SW480 (cell line): ENCODE measurements at regions not wholly inside any gene's neighbourhood (a gene's known extent, or its start where the extent isn't known, plus 50 kb on each side); places are given as distances from the start of the nearest gene placed in this dataset.

ENCODE experiments used
- DNase-seq: peaks from one replicate; pipeline ENCODE4 v3.0.0-alpha.2; 2016; ENCODE audit warnings: low spot score

DNA sequence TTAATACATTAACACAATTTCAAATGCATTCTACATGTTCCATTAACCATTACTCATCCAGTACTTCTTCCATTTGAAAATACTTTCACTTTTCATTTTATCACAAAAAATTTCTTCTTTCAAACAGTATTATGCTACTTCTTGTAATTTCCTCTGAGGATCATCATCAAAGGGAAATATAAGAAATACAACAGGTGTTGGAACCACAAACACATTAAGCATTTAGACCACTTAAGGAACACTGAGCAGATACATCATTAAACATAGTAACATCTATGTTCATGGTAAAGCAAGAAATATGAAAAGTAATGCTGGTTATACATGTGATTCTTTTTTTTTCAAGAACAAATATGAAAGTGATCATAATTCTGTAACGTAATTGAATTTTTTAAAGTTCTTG is 2207.0 kb downstream of the ARAP2 start:
- no peak for DNase-seq

DNA sequence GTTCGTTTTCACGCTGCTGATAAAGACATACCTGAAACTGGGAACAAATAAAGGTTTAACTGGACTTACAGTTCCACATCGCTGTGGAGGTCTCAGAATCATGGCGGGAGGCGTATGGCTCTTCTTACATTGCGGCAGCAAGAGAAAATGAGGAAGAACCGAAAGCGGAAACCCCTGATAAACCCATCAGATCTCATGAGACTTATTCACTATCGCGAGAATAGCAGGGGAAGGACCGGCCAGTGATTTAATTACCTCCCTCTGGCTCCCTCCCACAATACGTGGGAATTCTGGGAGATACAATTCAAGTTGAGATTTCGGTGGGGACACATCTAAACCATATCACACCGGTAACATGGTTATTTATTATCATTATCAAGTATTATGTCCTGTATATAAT is 2204.5 kb downstream of the ARAP2 start:
- DNase-seq: no peak

DNA sequence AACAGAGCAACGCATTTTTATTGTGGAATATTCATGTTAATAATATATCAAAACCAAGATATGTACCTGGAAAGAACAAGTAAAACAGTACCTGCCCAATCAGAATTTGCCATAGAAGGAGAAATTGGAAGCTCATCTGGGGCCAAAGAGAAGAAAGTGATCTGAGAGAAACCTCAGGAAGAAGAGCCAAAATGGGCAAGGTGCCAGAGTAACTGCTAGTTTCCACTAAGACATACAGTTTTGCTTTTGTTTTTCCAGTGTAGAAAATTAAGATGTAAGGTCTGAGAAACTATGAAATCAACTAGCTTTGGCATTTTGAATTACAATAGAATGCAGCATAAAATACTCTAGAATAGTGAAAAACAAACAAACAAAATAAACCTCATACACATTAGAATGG is 2201.2 kb downstream of the ARAP2 start:
- no peak for DNase-seq

DNA sequence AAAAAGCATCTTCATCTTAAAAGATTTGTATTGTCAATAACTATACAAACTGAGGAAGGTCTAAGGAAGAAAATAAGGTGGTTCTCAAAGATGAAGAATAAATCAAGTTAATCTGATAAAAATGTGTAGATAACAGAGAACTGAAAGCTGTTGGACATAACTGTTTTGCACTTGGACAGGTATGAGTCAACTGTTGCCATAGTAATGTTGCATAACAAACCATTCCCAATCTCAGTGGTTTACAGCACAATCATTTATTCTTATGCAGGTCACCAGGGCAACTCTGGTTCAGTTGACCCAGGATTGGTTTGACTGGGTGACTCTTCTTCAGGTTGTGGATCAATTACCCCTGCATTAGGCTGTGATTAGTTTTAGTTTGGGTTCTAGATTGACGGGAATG is 2197.7 kb downstream of the ARAP2 start:
- DNase-seq: peak; percentile 15

DNA sequence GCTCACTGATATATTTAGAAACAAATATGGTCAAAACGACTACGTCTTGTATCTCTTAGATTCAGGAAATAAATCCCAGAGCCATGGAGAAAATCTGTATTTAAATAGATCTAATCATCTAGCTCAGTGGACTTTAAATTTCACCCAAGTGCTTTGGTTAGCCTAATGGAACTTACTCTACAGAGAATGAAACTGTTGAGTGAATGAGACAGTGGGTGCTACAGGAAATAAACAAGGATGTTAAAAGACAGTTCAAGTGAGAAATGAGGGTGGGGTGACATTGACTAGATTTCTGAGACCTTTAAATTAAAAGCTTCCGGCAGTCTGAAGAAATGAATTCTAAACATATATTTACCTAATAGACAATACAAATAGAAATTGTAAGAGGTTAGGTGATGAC is 2197.0 kb downstream of the ARAP2 start:
- DNase-seq: no peak

DNA sequence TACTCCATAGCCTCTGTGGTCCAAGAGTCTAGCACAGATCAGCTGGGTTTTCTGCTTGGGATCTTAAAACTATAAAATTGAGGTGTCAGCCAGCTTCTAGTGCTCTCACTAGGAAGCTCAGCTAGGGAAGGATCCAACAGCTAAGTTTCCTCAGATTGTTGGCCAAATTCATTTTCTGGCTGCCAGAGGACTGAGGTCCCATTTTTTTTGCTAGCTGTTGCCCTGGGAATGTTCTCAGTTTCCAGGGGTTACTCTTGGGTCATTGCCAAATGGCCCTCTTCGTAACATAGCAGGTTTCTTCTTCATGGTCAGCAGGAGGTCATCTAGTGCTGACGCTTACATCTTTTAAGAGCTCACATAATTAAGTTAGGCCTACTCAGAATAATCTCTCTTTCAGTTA is 2178.2 kb downstream of the ARAP2 start:
- DNase-seq: no peak

DNA sequence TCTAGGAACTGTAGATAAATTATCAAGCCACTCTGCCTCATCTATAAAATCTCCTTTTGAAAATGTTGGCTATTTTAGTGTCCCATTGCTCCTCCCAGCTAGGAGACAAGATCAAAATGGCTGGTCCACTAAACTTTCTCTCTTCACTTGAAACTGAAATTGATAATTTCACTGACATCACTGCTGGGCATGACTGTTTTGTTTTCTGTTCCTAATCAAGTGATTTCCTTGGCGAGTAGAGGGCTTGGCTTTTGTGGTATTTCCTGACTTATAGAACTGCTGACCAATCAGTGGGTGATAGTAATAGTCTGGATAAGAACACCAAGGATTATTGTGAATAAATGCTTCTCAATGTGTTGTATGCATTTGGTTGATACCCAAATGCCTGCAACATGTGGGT is 2152.9 kb downstream of the ARAP2 start:
- no peak for DNase-seq

DNA sequence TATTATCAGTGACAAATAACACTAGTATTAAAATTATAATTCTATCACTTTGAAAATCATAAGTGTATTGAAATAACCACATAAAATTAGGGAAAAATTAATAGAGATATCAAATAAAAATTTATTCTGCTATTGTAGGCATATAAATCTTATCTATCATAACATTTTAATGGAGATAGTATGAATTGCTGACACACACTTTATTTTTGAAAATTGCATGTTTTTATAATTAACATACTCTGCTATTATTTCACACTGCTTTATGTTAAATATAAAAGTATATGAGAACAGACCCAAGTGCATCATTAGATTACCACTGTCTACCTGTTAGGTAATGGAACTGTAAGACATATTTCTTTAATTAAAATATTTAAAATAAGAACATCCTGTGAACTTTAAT is 2150.2 kb downstream of the ARAP2 start:
- no peak for DNase-seq

DNA sequence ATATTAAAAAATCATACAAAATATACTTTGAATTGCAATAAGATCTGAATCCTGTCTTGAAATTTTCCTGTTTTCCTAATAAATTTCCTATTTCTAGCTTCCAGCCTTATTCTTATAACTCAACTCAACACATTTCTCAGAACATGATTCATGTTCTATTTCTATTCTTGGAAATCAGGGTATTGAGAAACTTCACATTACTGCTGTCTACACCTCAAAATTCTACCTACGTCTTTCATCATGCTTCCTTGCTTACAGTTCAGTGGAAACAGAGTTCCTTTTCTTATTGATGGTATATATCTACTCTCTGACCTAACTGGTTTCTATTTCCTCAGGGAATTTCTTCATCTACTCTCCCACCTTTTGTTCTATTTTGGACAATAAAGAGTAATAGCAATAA is 2139.0 kb downstream of the ARAP2 start:
- DNase-seq: no peak

DNA sequence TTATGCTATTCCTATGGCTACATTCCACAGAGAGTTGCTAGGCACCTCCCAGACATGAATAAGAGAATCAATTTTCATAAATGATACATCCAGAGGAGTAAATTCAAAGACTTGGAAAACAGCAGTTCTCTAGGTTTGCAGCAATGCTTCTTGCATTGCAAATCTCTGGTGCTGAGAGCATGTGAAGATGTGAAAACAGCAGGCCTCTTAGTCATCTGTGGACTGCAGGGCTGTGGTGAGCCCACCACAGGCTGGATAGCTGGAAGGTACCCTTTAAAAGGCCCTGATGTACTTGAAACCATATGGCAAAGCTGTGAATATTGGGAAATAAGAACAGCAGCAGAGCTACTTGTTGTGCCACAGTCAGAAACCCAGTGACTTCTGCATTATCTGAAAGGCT is 2135.9 kb downstream of the ARAP2 start:
- no peak for DNase-seq

DNA sequence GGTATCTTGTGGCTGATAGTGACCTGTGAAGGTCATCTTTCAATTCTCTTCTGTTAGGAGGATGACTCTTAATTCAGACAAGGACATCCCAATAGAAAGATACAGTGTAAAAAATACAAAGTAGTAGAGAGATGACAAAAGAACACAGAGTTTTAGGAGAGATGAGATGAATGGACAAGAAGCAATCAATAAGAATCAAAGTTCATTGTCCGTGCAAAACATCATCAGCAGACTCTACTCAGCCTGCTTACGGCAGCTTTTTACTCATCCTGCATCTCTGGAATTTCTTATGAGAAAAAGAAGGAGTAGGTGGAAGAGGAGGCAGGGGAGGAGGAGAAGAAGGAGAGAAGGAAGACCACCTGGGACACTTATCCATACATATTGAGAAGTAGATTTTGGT is 2131.7 kb downstream of the ARAP2 start:
- no peak for DNase-seq

DNA sequence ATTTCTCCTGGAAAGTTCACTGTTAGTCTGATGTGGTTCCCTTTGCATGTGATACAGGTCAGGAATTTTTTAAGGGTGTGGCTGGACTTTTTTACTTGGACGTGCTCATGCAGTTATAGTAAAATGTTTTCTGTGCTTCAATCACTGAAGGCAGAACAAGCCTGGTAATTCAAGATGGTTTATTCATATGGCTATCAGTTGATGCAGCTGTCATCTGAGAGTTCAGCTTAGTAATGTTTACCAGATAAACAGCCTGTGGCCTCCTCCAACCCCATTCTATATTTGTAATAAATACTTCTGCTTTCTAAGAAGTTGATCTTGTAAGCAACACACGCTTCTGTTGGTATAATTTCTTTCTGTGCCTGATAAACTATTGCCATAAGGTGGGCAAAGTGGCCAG is 2105.9 kb downstream of the ARAP2 start:
- no peak for DNase-seq

DNA sequence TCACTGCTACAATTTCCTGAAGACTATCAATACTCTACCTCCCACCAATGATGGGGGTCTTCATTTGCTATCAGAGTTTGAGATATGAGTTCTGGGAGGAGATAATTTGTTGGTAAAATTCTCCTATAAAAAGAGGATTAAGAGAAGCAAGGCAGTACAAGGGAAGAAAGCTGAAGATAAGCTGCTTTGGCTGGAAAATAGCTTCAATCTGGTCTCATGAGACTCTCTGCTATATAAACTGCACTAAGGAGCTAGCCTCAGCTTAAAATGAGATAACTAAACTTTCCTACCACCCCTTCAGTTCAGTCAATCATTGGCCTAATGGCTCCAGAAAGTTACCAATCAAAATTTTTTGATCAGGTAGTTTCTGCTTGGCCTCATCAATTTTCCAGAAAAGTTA is 2105.0 kb downstream of the ARAP2 start:
- DNase-seq: no peak

DNA sequence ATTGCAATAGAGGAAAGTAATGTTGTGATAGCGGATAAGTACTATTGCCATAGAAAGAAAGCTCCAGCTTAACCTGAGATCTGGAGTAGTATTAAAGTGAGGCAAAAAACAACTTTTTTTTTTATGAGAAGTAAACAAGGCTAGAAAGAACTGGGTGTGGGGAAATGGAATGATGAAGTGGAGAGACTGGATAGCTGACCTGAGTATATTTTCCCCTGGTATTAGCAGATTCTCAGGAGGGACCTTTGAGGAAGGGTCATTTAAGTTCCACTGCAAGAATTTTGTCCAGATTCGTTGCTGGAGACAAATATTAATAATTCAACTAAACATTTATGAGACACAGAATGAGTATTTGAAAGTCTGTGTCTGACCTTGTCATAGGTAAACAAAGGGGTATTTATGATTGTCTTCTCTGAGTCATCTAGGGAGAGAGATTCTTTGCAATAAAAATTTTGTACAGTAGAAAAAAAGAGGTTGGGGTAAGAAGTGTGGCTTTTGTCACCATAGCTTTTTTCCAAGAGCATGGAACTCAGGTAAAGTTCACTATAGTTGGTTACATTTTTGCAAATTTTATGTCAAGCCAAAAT is 2095.9 kb downstream of the ARAP2 start:
- peak; percentile 2 for DNase-seq

DNA sequence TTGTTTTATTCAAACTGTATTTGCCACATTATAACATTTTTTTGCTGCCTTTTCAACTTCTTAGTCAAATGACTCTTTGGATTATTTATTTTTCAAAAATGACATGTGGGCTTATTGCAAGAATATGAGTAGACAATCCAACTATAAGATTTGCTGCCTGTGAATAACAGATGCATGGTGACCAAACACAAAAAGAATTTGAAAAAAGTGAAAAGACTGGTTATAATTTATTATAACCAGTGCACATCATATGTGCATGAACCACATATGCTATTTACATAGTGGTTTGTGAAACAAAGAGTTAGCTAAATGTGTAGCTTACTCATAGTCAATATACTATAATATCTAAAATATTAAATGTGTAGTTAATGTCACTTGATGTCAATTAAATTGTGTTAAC is 2086.8 kb downstream of the ARAP2 start:
- DNase-seq: no peak

DNA sequence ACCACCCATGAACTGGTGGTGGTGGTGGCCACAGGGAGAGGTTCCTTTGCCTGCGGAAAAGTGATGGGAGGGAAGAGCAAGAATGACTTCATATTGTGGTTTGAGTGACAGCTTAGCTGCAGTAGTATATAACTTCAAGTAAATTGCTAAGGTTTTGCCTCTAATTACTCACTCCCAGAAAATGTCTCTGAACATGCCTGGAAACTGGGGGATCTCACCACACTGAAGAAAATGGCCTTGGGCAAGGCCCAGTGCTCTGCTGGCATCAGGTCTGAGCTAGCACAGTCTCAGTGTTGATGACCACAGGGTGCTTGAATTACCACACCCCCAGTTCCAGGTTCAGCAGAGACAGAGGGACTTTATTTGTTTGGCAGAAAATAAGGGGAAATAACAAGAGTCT is 2085.4 kb downstream of the ARAP2 start:
- DNase-seq: no peak

DNA sequence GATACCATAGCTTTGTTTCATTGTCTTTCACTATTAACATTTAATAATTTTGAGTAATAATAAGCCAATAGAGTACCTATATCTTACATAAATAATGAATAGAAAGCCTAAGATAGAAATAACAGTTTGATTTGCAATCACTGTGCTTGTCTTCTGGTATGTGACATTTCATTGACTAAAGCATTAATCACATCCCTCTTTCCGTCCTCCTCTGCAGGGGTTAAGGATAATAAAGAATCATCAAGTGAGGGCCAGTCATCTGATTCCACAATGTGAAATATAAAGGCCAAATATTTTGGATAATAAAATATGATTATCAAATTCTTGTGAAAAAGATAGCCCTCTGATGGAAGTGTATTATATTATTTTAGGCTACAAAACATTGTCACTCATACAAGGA is 2073.4 kb downstream of the ARAP2 start:
- no peak for DNase-seq

DNA sequence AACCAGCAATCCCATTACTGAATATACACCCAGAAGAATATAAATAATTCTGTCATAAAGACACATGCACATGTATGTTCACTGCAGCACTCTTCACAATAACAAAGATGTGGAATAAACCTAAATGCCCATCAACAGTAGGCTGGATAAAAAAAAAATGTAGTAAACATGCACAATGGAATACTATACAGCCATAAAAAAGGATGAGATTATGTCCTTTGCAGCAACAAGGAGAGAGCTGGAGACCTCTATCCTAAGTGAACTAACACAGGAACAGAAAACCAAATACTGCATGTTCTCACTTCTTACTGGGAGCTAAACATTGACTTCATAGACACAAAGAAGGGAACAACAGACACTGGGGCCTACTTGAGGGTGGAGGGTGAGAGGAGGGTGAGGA is 2067.7 kb downstream of the ARAP2 start:
- DNase-seq: no peak

DNA sequence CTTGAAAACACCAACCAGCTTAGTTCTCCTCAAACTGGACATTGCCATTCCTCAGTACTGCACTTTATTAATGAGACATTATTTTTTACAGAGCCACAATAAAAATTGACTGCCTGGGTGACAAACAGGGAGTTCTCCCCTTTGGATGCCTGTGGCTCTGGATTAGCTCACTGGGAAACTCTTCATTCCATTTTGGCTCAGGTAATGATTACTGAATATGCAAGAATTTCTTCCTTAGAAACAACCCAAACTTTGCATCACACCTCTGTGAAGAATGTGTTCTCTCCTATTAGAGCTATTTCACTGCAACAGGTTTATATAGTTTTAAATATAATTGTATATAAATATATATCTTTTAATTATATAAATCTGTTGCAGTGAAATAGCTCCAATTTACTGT is 2065.8 kb downstream of the ARAP2 start:
- no peak for DNase-seq

DNA sequence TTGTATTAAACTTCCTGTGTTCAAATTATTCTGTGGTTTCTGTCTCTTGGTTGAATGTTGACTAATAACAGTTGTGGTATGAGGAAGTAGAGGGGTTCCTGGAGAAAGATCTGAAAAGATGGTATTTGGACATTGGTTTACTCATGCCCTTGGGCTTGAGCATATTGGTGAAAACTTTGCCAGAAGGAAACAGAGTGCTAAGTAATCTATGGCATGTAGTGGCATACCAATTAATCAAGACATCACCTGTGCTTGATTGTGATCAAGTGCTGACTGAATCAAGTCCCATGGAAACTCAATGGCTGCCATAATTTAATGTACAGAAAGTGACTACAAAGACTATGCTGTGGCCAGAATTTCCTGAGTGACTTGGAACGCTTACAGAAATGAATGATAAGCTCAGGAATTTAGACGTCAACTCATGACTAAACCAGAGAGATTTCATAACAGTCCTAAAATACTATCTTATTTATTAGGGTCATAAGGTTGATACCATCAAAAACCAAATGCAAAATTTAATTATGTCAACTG is 2062.9 kb downstream of the ARAP2 start:
- no peak for DNase-seq

DNA sequence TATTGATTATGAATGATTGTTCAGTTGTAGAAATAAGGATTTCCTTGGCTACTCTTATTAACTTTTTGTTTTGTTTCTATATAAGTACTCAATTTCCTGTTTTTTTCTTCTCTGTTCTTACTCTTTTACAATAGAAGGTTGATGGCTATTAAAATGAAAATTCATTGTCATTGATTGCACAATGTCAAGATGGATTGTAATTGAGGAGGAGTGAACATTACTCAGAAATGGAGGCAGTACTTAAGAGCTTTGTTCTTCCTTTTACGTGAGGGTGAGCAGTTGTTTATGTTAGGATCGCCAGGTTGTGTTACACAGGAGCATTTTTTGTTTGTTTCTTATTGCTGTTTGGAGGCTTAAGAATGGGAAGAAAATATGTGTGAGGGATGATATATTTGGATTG is 2062.4 kb downstream of the ARAP2 start:
- no peak for DNase-seq

DNA sequence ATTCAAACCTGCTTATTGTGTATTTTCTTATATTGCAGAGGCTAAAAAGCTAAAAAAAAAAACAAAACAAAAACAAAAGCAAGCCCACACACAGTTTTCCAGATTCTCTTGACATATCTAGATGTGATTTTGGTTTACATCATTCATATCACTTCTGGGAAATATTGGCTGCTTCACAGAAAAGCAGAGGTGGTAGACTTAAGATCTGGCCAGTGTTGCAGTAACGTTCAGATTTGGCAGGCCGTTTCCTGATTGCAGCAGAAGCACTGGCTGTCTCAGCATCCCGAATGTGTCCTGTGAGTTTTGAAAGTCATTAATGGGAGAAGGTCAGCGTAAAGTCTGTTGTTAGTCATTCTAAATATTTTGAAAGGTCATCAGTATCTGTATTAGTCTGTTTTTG is 2062.0 kb downstream of the ARAP2 start:
- no peak for DNase-seq

DNA sequence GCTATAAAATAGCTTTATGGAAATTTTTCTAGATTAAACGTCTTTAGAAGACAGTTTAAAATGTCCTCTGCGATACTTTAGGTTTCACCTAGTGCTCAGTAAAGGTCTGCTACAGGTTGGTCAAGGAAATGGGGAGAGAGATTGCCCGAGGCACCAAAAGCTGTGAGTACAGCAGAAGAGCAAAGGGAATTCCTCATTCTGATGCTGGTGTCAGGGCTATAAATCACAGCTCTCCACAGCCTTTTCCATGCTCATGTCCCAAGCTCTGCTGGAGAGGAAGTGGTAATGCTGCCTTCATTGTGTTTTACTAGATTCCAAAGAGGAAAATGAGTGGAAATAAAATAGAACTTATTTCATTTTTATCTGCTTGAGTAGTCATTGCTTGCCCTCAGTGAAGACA is 2060.4 kb downstream of the ARAP2 start:
- no peak for DNase-seq

DNA sequence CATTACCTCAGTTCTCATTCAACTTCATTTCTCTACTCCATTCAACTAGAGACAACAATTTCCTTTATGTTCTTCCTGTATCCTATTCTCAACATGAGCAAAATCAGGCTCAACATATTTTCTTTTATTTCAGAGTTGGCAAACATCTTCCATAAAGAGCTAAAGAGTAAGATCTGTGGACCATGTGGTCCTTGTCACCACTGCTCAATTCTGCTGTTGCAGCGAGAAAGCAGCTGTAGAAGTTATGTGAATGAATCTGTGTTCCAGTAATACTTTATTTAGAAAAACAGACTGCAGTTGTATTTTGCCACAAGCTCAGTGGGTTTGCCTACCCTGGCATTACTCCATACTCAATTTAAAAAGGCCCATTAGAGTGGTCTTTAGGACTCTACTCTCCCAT is 2057.3 kb downstream of the ARAP2 start:
- DNase-seq: no peak

DNA sequence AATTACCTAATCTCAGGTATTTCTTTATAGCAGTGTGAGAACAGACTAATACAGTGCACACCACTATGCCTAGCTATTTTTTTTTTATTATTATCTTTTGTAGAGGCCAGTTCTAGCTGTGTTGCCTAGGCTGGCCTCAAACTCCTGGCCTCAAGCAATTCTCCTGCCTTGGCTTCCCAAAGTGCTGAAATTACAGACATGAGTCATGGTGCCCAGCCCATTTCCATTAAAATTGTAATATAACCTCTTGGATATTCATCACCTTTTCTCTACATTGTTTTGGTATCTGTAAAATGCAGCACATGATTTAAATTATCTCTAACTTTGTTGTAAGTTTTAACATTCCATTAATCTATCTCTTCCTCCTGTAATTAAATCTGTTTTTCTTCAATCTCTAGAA is 2052.9 kb downstream of the ARAP2 start:
- DNase-seq: no peak
